8988T (cell line): ENCODE measurements at regions not wholly inside any gene's neighbourhood (a gene's known extent, or its start where the extent isn't known, plus 50 kb on each side); places are given as distances from the start of the nearest gene placed in this dataset.

Experiments
- DNase-seq: peaks from one replicate; pipeline ENCODE4 v3.0.0; 2011

DNA sequence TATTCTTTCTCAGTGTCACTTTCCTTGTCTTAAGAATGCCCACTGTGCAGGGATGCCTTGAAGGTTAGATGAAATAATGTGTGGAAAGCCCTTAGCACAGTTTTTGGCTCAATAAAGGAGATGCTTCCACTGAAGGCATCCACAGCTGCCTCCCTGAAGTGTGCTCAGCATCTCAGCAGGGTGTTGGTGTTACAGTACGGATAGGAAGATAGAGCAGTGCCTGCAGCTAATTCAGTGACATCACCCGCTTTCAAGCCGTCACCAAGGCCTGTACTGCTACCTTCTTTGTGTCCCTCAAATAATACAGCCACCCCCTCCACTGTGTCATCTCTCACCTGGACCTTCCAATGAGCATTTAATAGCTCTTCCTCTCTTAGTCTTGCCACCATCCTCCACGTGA lies 59.0 kb downstream of the NDUFS5 start:
- DNase-seq = no peak

- DNase-seq = no peak
Measured at GRCh38 chr1:39086386-39086785, 60.2 kb downstream of the NDUFS5 start.

GRCh38 chr1:39086865-39087409 lies 60.8 kb downstream of the NDUFS5 start:
- no peak for DNase-seq

DNA sequence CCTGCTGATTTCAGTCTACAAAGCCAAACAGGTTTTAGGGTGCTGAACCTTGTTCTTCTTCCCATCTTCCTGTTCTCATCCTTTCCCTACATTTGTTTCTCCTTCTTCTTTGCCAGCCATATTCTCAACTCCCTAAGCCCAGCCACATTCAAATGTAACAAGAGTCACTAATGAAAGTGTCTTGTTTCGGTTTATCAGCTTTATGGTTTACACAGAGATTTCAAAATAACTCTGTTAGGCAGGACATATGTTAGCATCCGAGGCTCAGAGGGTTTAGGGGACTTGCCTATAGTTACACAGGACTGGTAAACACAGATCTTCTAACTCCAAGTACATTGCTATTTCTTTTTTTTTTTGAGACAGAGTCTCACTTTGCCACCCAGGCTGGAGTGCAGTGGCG lies 61.3 kb downstream of the NDUFS5 start:
- no peak for DNase-seq

- DNase-seq = no peak
Measured at GRCh38 chr1:39088658-39089057, 62.5 kb downstream of the NDUFS5 start.

DNA sequence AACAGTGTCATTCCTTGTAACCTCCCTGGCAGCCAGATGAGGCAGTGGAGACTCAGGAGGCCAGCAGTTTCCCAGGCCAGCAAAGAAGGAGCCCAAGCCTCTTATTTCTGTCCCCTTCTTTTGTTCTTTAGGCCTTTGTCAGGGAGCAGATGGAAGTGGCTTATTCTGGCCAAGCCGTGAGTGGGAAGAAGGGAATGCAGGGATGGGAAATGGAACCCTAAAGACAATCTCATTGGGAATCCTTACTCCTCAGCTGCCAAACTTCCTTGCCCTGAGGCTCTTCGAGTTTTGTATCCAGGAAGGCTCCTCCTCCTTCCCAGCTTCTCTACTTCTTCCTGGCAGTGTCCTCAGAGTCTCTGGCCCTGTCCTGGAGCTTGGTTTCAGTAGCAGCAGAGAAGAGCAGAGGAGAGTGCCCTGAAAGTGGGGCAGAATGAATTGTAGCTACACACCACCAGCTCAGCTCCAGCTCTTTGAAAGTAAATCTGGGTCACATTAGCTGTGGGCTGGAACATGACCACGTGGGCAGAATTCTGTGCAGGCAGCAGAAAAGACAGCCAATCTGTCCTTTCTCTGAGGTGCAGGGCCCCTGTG lies 63.9 kb downstream of the NDUFS5 start:
- no peak for DNase-seq

DNA sequence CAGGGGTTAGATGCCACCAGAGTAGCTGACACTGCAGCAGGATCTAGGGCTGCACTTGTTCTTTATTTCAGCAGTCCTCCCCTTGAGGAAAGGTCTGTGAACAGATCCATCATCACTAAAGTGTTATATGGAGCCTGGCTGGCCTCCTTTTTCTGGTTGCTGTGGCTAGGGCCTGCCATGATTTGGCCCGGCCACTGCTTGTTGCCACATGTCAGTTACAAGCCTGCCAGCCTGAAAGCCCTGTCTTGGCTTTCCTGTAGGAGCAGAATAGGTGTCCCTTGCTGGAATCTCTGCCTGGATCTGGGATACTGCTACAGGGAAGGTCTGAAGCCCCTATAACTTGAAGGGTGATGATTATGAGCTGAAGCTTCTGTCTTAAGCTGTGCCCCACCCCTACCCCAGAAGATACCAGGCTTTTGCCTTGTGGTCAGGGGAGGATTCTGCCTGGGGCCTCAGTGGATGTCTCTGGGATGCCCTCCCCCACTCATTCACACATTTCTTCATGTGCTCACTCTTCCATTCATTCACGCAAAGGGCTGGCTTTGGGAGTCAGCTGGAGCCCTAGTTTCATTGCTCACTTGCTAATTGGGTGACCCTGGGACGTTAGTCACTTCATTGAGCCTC lies 64.7 kb downstream of the NDUFS5 start:
- no peak for DNase-seq

DNA sequence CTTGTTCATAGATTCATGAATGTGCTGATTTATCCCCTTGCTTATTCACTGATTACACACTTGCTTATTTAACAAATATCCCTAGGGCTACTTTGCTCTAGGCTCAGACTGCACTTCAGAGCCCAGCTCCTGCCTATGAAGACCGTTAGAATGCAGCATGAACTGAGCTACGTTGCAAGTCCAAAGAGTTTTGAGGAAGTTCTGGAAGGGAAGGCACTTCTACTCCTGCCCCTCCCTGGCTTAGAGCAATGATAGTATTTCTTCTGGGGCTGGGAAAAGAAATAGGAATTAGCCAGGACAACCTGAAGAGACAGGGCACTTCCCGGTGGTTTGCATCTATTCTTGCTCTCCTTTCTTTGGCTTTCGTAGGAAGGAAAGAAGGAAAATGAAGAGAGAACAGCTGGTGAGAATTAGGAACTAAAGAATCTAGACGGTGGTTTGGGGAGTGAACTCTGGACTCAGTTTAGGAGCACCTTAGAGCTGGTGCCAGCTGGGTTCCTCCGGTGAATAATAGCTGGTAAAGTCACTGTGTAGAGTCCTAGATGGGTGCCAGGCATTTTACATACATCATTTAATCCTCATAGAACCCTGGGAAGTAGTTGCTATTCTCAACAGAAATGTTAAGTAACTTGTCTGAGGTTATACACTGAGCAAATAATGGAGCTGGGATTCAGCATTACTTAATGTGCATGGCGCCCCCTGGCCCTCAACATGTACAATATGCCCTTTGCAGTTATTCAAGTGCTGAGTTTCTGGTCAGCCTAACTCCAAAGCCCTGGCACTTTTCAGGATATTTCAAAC lies 65.9 kb downstream of the NDUFS5 start:
- no peak for DNase-seq

DNA sequence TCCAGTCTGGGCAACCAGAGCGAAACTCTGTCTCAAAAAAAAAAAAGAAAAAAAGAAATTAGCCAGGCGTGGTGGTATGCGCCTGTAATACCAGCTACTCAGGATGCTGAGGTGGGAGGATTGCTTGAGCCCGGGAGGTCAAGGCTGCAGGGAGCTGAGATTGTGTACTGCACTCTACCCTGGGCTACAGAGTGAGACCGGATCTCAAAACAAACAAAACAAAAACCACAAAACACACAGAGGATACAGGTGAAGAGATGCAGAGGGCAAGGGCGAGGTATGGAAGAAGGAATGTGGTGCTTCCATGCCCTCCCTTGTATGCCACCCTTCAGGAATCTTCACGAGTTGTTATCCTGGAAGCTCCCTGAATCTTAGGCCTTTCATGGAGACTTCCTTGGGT lies 68.5 kb downstream of the NDUFS5 start:
- no peak for DNase-seq

DNA sequence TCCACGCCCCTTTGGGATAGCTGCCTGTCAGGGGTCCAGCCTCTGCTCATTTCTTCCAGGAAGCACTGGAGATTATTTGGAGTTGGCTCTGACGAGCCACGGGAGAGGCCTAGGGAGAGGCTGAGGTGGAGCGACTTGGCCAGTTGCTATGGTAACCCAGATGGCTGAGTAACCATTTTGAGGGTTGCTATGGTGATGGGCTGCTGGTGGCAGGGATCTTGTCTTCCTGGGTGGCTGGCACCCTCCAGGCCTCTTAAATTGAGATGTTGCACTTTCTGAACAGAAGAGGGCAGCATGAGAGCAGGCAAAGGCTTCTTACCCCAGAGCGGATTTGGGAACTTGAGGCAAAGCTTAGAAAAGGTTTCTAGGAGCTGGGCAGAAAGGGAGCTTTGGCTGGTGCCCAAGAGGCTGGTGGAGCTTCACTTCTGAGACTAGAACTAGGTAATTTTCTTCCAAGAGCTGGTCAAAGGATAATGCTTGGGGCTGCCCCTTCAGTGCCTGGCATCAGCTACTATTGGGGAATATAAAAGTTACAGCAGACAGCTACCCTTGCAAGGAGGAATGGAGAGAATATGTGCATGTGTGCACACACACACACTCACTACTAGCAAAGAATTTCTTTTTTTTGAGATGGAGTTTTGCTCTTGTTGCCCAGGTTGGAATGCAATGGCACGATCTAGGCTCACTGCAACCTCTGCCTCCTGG lies 72.5 kb downstream of the NDUFS5 start:
- DNase-seq = peak; percentile 76

DNA sequence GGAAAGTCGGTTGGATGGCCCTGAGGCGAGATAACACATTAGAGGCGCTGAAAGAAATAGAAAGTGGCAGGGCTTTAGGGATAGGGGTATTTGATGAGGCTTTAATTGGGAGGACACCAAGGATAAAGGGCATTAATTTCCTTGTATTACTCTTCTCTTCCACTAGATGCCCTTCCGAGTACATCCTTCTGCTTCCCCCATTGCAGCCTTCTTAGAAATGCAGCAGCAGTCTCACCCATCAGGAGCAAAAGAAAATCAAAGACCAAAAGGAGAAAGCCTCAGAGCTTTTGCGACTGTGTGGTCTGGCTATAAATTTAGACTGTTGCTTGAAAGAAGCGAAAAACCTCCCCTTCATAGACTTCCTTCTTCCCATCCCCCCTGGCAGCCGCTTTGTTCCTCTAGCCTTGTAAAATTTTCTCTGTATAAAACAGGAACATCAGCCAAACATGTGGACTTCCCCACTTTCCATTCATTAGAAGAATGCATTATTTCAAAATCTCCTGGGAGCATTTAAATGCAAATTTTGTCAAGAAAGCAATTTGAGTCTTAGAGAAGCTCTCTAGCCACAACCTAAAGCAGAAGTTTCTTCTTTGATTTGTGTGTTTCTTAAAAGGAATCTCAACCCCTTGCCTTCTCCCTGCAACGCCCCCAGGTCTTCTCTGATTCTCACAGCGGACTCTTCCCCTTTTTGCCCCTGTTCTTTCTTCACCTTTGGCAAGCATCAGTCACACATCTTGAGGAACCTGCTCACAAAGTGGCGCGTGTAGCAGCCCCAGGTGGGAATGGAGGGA lies 76.6 kb downstream of the NDUFS5 start:
- DNase-seq = no peak

GRCh38 chr1:39103328-39104157 lies 77.4 kb downstream of the NDUFS5 start:
- no peak for DNase-seq

- DNase-seq = no peak
Measured at GRCh38 chr1:39104158-39105060, 78.3 kb downstream of the NDUFS5 start.

- DNase-seq = peak; percentile 63
Measured at GRCh38 chr1:39105061-39105840, 79.1 kb downstream of the NDUFS5 start.

DNA sequence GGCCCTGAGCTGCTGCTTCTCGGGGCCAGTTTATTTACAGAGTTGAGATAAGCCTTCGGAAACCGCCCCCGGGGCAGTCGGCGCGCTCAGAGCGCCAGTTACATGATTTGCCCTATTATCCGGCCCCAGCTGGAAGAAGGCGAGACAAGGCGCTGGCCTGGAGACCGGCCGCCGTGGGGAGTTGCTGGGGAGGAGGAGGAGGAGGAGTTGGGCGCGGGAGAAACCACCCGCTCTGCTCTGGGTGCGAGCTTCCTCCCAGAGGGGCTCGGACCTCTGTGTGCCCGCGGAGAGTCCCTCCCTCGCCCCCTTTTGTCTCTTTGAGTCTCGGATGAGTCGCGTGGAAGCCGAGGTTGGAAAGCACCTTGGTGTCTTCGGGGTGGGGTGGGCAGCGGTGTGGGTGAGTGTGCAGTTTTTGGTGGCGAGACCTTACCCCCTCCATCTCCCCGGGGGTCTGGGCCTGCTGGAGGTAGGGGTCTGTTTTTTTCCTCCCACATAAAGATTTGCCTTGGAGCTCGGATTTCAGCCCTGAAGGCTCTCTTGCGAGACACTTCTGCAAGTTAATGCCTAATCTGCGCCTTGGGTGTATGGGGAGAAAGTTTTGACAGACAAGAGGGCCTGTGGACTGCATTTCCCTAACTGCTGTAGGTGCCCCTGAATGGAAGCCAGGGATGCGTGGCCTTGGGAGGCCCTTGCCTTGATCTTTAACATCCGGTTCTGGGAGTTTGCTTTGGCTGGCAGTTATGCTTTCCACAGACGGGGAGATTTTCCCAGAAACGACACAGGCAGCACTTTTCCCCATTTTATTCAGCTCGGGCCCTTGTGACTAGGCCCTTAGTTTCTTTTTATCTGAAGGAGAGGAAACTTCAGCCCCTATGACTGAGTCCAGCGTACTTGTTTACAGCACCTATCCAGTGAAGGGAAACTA lies 80.0 kb downstream of the NDUFS5 start:
- DNase-seq = no peak

- no peak for DNase-seq
Measured at GRCh38 chr1:39106801-39107327, 80.7 kb downstream of the NDUFS5 start.

DNA sequence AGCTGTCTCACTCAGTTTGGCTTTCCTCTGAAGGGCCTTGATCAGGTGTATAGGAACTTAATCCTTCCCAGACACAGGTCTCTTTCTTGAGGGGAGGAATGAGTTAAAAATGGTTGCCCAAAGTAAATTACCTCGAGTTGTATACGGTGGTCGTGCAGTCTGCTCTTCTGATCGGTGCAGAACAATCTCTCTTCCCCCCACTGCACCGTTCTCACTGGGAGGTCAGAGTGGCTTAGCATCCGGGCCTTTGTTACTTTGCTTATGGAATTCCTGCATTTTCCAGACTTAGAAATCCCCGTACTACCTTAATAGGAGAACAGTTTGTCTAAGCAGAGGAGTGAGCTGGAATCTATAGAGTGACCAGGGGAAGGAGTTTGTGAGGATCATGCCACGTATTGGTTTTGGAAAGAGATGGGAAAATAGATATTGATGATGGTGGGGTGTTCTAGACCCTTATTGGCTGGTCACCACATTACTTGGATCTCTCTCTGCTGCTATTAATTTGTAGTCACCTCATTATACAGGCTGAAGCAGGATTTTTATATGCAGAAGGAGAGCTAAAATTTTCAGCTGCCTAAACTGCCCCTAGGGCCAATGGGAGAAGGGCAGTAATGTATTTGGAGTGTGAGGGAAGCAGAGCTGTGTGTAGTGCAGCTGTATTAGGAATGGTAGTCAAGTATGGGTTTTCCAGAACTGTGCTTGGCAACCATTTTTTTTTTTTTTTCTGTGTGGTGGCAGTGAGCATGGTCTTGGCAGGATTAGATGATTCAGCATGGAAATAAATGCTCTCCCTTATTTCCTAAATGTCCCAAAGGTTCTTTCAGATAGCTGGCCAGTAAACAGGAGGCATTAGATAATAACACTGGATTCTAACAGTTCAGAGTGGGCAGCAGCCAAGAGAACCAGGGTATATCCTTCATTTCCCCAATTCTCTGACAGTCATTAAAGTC lies 81.5 kb downstream of the NDUFS5 start:
- DNase-seq = no peak
